Nephron (organoid): ENCODE measurements at regions not wholly inside any gene's neighbourhood (a gene's known extent, or its start where the extent isn't known, plus 50 kb on each side); places are given as distances from the start of the nearest gene placed in this dataset.

ENCODE experiments used
- H3K27ac Mint-ChIP-seq, 3 experiments: 2 replicates each; pipeline ENCODE4 v1.8.0; 2020; ENCODE audit warnings: mixed read lengths in 3 of 3, mild to moderate bottlenecking in 2 of 3, moderate library complexity in 1 of 3
- H3K27me3 Mint-ChIP-seq: 2 replicates; pipeline ENCODE4 v1.8.0; 2021; ENCODE audit warnings: low read depth, mild to moderate bottlenecking, moderate library complexity, mixed read lengths
- H3K36me3 Mint-ChIP-seq: 2 replicates; pipeline ENCODE4 v1.8.0; 2020; ENCODE audit warnings: low read depth, mixed read lengths
- H3K4me1 Mint-ChIP-seq: 2 replicates; pipeline ENCODE4 v1.8.0; 2020; ENCODE audit warnings: mixed read lengths
- H3K4me3 Mint-ChIP-seq, 3 experiments: 2 replicates each; pipeline ENCODE4 v1.8.0; 2020; ENCODE audit warnings: mild to moderate bottlenecking in 3 of 3, mixed read lengths in 3 of 3, moderate library complexity in 2 of 3
- H3K9me3 Mint-ChIP-seq: 2 replicates; pipeline ENCODE4 v1.8.0; 2020; ENCODE audit warnings: mixed read lengths
- TF ChIP-seq, protein P1 (sequence below), 3 experiments: fragments of 200-600 bp; sonication (generic); IDR thresholded peaks; one replicate each; pipeline ENCODE4 v1.5.0; 2021; ENCODE audit warnings: antibody characterized with exemption in 3 of 3; ENCODE audit not compliant: unreplicated experiment in 3 of 3

DNA sequence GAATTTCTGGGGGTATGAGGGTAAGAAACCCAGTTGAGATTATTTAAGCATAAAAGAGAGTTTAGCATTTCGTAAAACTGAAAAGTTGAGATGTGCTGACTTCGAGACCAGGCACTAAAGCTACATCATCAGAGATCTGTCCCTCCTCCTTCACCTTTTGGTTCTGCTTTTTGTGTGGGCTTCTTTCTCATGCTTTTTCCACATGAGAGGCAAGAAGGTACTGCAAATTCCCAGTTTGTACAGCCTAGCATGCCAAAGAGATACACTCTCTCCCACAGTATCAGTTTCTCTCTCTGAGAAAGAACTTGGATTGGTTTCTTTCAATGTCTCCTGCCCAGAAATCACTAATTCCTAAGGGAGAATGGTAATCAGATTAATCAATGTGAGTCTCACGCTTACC, 584.7 kb downstream of the SEMA5A start:
- no peaks in the 10 kb centered on the region for H3K9me3 Mint-ChIP-seq
- TF ChIP-seq, protein P1, sequence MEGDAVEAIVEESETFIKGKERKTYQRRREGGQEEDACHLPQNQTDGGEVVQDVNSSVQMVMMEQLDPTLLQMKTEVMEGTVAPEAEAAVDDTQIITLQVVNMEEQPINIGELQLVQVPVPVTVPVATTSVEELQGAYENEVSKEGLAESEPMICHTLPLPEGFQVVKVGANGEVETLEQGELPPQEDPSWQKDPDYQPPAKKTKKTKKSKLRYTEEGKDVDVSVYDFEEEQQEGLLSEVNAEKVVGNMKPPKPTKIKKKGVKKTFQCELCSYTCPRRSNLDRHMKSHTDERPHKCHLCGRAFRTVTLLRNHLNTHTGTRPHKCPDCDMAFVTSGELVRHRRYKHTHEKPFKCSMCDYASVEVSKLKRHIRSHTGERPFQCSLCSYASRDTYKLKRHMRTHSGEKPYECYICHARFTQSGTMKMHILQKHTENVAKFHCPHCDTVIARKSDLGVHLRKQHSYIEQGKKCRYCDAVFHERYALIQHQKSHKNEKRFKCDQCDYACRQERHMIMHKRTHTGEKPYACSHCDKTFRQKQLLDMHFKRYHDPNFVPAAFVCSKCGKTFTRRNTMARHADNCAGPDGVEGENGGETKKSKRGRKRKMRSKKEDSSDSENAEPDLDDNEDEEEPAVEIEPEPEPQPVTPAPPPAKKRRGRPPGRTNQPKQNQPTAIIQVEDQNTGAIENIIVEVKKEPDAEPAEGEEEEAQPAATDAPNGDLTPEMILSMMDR (IDR thresholded peaks at IDR 0.05; ENCODE audit: unreplicated experiment in 3 of 3), result no peak
- no peaks in the 10 kb centered on the region for H3K36me3 Mint-ChIP-seq
- H3K27me3 Mint-ChIP-seq, result peaks cover 3% of the 10 kb centered on the region
- no peaks in the 10 kb centered on the region for H3K4me1 Mint-ChIP-seq
- no peak overlapping the region for H3K4me3 Mint-ChIP-seq
- no peak overlapping the region for H3K27ac Mint-ChIP-seq

DNA sequence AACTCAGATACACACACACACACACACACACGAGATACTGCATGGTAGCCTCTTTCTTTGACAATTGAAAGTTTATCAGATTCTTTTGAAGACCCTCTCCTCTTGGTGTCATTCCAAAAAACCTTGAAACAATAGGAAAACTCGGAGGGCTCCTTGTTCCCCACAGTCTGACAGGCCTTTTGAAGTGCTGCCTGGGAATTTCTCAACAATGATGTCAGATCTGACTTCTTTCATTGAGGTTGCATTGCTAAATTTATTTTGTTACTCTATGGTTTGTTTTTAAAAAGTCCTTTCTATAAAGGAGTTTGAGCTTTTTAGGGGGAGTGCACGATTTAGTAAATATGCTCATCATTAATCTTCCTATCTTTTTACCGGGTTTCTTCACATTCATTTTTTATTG, 583.9 kb downstream of the SEMA5A start:
- Mint-ChIP-seq H3K27ac (no peak overlapping the region), H3K4me1 (no peaks in the 10 kb centered on the region), H3K4me3 (no peak overlapping the region), H3K36me3 (no peaks in the 10 kb centered on the region), H3K27me3 (peaks cover 3% of the 10 kb centered on the region), H3K9me3 (no peaks in the 10 kb centered on the region)
- TF ChIP-seq, protein P1 (IDR thresholded peaks at IDR 0.05; ENCODE audit: unreplicated experiment in 3 of 3), result no peak

DNA sequence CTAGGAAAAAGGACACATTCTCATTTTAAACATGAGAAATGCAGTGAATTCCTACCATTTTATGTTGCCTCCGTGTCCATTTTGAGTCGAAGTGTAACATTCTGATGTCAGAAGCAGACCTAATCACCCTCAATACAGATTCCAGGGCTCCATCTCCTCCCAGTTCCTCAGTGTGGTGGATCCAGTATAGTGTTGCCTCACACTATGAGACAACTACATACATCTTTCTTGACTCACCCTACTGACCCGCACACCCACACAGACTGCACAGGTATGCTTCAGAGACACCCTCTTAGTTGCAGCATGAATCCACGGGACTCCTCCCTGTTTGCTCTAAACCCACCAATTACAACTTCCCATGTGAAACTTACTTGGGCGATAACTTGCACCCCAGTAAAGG, 564.9 kb downstream of the SEMA5A start:
- Mint-ChIP-seq H3K4me3 (no peak overlapping the region), H3K9me3 (no peaks in the 10 kb centered on the region), H3K4me1 (no peaks in the 10 kb centered on the region), H3K36me3 (no peaks in the 10 kb centered on the region), H3K27ac (no peak overlapping the region), H3K27me3 (peaks cover 6% of the 10 kb centered on the region)
- TF ChIP-seq, protein P1 (IDR thresholded peaks at IDR 0.05; ENCODE audit: unreplicated experiment in 3 of 3), result no peak

DNA sequence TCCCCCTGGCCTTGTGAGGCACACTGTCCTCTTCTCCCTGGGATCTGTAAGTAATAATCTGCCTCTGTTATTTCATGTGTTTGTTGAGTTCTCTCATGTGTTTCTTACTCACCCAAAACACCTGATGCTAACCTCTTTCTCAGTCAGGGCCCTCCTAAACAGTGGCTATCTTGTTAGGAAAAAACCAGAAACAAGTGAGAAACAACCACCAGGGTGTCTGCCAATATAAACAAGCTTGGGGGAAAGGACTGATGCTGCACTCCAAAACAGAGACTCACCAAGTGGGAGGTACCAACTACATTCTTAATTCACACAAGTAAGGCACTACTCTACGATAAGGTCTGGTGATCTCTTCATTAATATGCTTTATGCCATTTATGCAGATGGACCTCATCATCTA, 564.4 kb downstream of the SEMA5A start:
- Mint-ChIP-seq H3K4me3 (no peak overlapping the region), H3K9me3 (no peaks in the 10 kb centered on the region), H3K4me1 (no peaks in the 10 kb centered on the region), H3K27me3 (peaks cover 6% of the 10 kb centered on the region), H3K36me3 (no peaks in the 10 kb centered on the region), H3K27ac (no peak overlapping the region)
- TF ChIP-seq, protein P1 (IDR thresholded peaks at IDR 0.05; ENCODE audit: unreplicated experiment in 3 of 3), result no peak

DNA sequence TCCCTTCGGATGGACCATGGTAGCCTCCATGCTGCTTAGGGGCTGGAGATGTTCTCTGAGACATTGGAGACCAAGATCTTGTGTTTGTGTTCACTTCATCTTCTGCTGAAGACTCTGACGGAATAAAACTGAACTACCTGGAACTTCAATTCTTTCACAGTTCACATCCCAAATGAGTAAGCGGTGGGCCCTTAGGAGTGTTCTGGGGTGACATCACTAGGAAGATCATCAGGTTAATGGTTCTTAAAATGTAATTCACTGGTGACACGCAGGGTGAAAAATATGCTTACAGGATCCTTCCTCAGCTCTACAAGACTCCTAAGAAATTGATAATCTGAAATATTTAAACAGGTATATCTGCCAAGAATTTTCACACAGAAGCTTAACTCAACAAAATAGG, 561.5 kb downstream of the SEMA5A start:
- TF ChIP-seq, protein P1 (IDR thresholded peaks at IDR 0.05; ENCODE audit: unreplicated experiment in 3 of 3), result no peak
- no peak overlapping the region for H3K4me3 Mint-ChIP-seq
- peaks cover 4% of the 10 kb centered on the region for H3K27me3 Mint-ChIP-seq
- H3K27ac Mint-ChIP-seq, result no peak overlapping the region
- H3K9me3 Mint-ChIP-seq, result no peaks in the 10 kb centered on the region
- no peaks in the 10 kb centered on the region for H3K4me1 Mint-ChIP-seq
- no peaks in the 10 kb centered on the region for H3K36me3 Mint-ChIP-seq
